ENCODE measurements at regions not wholly inside any gene's neighbourhood (a gene's known extent, or its start where the extent isn't known, plus 50 kb on each side); places are given as distances from the start of the nearest gene placed in this dataset.

DNA sequence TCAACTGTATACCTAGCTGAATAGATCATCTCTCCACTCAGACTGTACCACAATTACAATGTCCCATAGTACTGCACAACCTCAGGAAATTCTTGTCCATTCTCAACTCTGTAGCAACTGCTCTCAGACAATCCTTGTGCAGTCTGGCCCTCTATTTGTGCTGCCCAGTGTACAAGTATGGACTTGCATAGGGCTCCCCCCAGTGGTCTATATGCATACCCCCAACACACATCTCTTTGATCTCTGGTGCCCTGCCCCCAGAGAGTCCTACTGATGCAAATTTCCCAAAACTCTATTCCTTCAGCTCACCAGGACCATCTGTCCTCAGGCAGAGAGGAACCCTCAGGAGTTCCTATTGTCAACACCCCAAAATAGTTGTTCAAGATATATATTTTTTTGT is 205.3 kb downstream of the SLCO4C1 start:
- TF ChIP-seq CTCF (conservative IDR thresholded peaks at IDR 0.05; ENCODE audit: low read depth, low read length), result peak; percentile 9
- H3K4me3 ChIP-seq (ENCODE audit: low read depth, low read length), result no peak overlapping the region
- peak; percentile 15 for DNase-seq (ENCODE audit: low read depth)

DNA sequence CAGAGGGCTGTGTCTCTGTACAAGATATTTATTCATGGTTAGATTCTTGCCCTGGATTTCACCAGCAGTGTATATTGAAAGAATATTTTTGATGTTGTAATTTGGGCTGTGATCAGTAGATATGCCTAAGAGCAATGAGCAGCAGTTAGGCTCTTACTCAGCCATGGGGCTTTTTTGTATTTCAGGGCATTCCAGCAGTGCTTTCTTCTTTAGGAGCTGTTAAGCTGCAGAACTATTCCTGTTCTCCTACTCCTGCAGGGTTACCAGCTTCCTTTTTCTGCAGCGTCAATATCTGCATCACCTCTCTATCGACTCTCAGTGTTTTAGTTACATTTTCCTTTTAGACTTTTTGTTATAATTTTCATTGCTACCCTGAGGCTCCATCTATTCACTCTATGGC is 206.2 kb downstream of the SLCO4C1 start:
- DNase-seq (ENCODE audit: low read depth), result no peak
- TF ChIP-seq CTCF (conservative IDR thresholded peaks at IDR 0.05; ENCODE audit: low read depth, low read length), result no peak
- H3K4me3 ChIP-seq (ENCODE audit: low read depth, low read length), result no peak overlapping the region

- DNase-seq (ENCODE audit: low read depth), result no peak
- H3K4me3 ChIP-seq (ENCODE audit: low read depth, low read length), result no peak overlapping the region
- no peak for TF ChIP-seq CTCF (conservative IDR thresholded peaks at IDR 0.05; ENCODE audit: low read depth, low read length)
These were observed 208.2 kb downstream of the SLCO4C1 start for GRCh38 chr5:102087906-102088305.

DNA sequence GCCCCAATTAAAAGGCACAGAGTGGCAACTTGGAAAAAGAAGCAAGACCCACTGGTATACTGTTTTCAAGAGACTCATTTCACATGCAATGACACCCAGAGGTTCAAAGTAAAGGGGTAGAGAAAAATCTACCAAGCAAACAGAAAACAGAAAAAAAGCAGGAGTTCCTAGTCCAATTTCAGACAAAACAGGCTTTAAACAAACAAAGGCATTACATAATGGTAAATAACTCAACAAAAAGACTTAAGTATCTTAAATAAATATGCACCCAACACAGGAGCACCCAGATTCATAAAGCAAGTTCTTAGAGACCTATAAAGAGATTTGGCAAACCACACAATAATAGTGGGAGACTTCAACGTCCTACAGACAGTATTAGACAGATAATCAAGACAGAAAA is 215.8 kb downstream of the SLCO4C1 start:
- no peak for DNase-seq (ENCODE audit: low read depth)
- no peak for TF ChIP-seq CTCF (conservative IDR thresholded peaks at IDR 0.05; ENCODE audit: low read depth, low read length)

GRCh38 chr5:102077920-102078319 is 218.2 kb downstream of the SLCO4C1 start:
- no peak overlapping the region for H3K4me3 ChIP-seq (ENCODE audit: low read depth, low read length)
- DNase-seq (ENCODE audit: low read depth), result no peak
- no peak for TF ChIP-seq CTCF (conservative IDR thresholded peaks at IDR 0.05; ENCODE audit: low read depth, low read length)

More for the DNA sequence above, 215.8 kb downstream of the SLCO4C1 start:
- H3K4me3 ChIP-seq (ENCODE audit: low read depth, low read length), result no peak overlapping the region

DNA sequence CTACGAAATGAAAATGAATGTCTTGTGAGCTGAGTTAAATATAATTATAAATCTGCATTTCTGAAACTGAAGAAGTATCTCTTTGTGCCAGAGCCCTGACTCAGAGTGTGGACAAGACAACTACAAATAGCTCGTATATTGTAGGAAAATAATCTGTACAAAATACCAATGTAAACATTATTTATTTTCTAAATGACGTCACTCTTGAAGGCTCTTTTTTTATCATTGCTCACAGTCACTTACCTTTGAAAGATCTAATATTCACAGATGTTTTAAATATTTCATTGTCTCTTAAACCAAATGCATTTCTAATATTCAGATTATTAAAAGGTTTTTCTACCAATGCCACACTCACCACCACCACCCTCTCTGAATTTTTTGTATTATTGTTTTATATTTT is 226.1 kb downstream of the SLCO4C1 start:
- H3K4me3 ChIP-seq (ENCODE audit: low read depth, low read length), result no peak overlapping the region
- DNase-seq (ENCODE audit: low read depth), result no peak
- TF ChIP-seq CTCF (conservative IDR thresholded peaks at IDR 0.05; ENCODE audit: low read depth, low read length), result no peak

- no peak for DNase-seq (ENCODE audit: low read depth)
- H3K4me3 ChIP-seq (ENCODE audit: low read depth, low read length), result no peak overlapping the region
- no peak for TF ChIP-seq CTCF (conservative IDR thresholded peaks at IDR 0.05; ENCODE audit: low read depth, low read length)
These were observed 227.2 kb downstream of the SLCO4C1 start for GRCh38 chr5:102068870-102069269.
